ENCODE measurements at regions not wholly inside any gene's neighbourhood (a gene's known extent, or its start where the extent isn't known, plus 50 kb on each side); places are given as distances from the start of the nearest gene placed in this dataset.

DNA sequence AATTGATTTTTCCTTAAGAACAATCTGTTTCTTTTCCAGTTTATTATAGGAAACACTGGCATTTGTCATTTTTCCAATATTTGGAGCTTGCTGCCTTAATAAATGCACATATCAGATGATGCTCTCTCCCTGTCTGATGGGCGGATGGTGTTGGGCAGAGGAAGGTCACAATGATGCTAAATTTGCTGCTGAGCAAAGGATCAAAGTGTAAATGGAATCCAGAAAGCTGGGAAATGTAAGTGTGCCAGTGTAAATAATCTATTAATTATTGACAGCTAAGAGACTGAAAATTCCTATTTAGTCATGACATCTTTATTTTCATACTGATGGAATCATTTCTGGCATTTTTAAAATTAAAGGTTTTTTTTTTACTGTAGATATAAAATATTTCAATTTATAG lies 243.2 kb downstream of the PTBP2 start:
- no peak for DNase-seq (ENCODE audit: low read depth)

DNA sequence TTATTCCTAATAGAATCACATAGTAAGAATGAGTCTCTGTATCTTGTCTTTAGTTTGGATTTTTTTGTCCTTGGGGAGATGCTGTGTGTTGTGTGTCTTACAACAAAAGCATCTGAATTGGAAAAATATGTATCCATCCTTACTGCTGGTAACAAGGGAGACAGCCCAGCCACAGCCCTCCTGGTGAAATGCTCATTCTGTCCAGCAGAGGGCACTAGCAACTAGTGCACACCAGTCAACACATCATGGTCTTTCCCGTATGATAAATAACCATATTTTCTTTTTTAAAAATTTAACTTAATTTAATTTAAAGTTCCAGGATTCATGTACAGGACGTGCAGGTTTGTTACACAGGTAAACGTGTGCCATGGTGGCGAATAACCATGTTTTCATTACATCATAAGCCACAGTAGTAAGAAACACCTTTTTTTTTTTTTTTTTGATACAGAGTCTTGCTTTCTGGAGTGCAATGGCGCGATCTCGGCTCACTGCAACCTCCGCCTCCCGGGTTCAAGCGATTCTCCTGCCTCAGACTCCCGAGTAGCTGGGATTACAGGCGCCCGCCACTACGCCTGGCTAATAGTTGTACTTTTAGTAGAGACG lies 245.1 kb downstream of the PTBP2 start:
- peak; percentile 85 for DNase-seq (ENCODE audit: low read depth)

DNA sequence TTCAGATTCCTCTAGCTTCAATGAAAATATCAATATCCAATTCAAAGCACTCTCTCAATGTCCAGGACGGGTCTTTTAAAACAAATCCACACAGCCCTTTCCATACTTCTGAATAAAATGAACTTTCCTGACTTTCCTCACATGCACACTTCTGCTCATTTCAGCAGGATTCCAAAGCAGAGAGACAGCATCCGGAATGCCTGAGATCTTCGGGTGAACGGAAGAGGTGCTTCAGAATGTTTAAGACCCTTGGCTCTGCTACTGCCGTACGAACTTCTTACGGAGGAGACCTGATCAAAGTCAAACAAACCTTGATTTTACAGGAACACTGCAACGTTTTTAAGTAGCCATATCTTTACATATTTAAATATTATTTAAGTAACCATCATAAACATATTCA lies 245.7 kb downstream of the PTBP2 start:
- no peak for DNase-seq (ENCODE audit: low read depth)

DNA sequence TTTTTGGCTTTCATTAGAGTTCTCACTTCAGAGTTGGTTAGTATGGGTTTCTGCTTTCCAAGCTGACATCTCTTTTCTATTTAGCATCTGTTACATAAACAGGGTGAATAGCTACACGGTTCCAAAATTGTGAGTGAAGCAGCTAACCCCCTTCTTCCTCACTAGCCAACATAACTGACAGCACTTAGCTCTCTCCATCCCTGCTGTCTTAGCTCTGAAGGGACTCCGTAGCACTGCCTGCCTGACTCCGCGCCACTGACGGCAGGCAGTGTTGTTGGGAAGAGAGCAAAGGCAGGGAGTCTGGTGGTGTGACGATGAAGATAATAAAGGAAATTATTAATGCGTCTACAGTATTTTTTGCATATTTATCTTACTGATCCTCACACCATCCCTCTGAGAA lies 247.0 kb downstream of the PTBP2 start:
- no peak for DNase-seq (ENCODE audit: low read depth)

DNA sequence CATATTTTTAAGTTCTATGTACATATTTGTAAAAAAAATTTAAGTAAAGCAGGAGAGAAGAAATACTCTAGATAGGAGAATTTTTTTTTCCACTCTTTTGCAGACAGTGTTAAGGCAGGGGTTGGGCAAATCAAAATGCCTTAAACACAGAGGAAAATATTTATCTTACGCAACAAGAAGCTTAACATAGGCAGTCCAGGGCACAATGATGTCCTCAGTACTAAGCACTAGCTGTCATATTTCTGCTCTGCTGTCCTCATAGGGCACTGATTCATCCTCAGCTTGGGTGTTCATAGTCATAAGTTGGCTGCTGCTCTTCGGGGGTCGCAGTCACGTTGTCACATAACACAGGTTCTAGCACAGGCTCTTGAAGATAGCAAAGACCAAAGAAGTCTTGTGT lies 247.4 kb downstream of the PTBP2 start:
- no peak for DNase-seq (ENCODE audit: low read depth)

DNA sequence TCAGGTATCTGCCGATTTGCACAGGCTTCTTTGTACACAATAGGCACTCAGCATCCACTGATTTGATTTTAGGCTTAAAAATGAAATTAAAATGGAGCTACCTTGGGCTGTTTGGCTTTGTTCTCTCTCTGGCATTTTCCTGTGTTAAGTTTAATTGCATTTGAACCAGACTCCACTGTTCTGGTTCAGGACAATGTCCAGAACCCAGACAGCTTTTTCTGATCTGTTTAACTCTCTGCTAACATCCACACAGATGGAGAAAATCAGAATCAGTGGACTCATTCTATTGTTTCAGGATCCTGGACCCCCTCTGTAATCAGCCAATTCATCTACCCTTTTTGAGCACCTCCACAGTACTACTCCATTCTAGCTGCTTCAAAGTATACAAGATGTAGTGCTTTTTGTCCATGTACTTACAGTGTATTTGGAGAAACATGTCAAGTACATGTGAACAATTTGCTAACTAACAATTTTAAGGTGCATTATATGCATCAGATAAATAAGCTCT lies 248.1 kb downstream of the PTBP2 start:
- no peak for DNase-seq (ENCODE audit: low read depth)

DNA sequence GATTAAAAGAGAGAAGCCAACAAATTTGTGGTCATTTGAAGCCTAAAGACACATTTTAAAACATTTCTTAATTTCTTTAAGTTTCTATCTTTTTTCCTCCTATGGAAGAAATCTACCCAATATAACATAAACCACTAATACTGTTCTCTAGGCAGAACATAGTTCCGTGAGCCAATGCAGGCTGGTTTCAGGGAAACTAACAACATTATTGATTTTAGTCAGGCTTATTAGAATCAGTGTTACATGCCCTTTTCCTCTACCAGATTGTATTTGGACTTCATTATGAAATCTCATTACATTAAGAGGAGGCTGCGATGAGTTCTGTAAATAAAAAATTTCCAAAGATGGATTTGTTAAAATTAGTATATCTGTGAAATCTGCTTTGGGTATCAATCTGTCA lies 249.9 kb downstream of the PTBP2 start:
- no peak for DNase-seq (ENCODE audit: low read depth)

DNA sequence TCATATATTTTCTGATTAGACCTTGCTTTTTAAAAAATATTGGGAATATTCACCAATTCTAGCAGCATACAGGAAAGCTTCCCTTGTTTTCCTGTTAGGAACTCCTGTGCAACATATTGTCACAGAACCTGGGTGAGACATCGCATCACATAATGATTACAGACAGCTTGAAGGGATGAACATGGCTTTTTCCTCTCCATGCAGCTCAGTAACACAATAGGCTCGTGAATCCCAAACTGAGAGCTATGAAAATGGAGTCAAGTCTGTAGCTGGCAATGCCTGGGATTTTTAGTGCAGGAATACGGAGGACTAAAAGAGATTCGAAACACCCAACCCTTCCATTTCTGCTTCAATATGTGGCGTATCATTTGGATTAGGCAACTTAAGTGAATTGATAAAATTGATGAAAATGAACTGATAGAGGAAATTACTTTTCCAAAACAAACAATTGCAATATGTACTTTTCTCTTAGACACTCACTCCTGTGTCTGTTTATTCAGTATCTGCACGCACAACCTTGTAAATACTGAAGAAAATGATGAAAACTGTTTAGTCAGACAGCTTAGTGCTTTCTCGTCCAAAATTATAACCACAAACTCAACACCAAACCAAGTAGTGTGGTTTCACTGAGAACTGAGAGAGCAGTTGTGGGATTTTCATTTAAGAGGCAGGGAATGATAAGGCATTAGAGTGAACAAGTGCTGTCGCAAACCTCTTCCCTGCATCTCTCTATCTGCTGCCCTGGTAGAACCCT lies 250.4 kb downstream of the PTBP2 start:
- DNase-seq (ENCODE audit: low read depth), result no peak

DNA sequence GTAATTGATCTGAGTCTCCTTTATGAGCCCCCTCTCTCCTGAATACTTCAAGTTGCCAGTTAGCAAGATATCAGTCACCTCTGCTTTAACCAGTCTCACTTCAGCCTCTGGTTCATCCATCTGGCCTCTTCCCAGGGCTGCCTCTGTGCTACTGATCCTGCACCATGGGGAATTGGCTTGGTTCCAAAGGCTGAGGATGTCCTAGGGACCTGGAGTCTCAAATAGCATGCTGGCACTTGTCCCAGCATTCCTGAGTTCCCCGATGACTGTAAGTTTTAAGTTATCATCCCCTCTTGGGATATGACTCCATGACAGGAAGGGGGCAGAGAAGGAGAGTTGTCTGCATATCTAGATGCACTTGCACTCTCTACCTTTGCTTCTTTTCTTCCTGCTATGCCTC lies 252.0 kb downstream of the PTBP2 start:
- peak; percentile 62 for DNase-seq (ENCODE audit: low read depth)

DNA sequence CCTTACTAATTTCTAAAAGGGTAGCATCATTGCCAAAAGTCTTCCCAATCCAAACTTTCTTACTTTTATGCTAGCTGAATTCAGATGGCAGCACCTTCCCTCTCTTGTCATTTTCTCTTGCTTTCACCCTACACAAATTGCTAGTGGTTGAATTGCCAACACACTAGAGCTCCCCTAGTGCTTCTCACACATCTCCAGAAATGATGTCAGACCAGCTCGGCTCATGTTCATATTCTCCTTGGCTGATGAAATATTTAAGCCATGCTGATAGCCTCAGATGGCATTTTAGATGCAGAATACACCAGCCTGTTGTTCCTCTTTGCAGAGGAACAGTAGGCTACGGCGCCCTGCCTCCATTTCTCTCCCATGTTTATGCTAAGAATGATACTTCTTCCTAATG lies 256.9 kb downstream of the PTBP2 start:
- DNase-seq (ENCODE audit: low read depth), result no peak

DNA sequence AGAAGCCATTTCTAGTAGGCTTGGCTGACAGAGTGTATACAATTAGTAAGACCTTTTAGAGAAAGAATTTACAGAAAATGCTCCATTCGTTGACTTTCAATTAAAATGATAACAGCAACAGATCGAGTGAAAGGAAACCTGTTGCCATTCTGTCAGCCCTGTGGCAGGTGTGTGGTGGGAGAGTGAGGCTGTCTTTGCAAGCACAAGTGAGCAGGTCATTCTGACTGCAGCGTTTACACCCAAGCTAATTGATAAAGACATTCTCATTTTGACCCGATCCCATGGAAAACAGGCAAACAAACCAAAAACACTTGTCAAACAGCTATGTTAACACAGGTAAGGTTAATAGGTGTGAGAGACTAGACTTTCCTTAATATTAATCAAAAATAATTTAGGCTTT lies 257.3 kb downstream of the PTBP2 start:
- DNase-seq (ENCODE audit: low read depth), result no peak

DNA sequence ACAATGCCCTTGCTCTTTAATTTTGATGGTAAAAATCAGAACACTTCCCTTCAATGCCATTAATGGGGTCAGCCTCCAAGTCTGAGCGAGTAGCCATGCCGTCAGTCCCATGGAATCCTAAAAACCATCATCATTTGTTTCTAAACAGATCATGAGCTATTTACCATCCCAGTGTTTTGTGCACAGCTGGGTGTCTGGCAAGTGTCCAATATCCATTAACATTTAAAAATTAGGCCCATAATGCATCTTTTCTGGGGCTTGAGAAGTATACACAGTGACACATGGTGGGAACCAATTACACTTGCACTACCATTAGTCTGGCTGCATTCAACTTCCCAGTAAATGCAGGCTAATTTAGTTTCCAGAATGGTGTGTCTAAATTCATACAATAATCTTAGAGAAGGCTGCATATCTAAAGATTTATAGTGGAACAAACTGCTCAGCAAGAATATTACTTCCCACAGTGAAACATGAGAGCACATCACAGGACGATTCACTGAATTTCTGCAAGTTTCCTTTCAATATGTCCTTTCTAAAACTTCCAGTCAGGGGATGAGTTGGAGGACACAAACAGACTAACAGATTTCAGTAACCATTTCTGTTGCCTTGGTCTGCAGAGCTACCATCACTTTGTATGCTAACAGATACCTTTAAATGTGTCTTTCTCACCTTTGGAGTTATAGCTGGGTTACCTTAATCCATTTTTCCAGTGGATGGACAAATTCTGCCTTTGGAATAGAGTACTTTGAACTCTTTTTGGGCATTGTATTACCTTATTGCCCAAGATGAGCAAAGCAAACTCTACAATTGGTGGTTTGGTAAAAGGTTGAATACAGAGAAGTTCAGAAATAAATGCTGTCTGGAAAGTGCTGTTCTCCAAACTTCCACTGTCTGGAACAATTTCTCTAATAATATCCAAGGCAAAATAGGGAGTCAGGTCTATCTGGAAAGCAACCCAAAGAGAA lies 258.0 kb downstream of the PTBP2 start:
- peak; percentile 18 for DNase-seq (ENCODE audit: low read depth)

DNA sequence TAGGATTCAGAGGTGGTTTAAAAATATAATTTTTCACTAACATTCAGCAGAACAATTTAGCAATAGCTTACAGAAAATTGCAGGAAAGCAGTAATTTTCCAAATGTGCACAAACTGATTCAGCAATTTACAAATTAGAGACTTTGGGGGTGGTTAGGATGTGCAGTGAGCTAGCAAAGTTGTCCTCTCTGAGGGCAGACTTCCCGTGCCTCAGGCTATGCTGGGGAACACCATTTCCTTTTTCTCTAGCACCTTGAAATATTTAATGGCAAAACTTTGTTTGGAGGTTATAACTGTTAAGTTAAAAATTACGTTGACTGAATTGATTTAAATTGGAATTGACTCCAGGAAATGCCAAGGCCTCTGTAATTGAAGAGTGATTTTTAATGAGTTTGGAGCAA lies 258.9 kb downstream of the PTBP2 start:
- no peak for DNase-seq (ENCODE audit: low read depth)

DNA sequence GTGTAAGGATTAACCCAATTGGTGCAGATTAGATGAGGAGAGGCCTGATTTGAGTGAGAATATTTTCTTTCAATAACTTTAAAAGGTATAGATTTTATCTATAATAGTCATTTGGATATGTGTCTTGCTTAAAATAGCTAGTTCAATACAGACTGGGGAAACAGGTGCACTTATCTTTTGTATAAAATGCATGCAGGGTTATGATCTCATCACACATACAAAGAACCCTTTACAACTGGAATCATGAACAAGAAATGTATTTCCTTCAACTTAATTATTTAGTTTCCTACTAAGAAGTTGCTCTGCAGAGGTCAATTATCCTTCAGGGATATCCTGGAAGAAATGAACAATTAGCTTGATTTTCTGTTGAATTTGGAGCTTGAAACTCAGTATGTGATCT lies 259.6 kb downstream of the PTBP2 start:
- no peak for DNase-seq (ENCODE audit: low read depth)

DNA sequence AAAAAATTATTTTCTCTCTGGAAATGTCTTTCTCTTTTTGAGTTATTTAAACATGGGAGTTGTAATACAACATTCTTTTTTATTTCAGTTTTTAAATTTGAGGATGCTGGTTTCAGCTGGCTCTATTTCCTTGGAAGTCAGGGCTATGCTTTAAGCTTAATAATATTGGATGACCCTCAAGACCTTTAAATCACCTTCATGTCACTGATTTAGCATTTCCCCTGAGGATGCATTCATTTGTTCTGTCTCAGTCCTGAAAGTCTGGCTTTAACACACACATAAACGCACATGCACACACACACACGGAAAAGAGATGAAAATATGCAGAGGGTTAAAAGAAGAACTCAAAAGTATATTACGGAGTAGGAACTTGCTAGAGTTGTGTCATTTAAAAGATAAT lies 260.5 kb downstream of the PTBP2 start:
- DNase-seq (ENCODE audit: low read depth), result no peak

DNA sequence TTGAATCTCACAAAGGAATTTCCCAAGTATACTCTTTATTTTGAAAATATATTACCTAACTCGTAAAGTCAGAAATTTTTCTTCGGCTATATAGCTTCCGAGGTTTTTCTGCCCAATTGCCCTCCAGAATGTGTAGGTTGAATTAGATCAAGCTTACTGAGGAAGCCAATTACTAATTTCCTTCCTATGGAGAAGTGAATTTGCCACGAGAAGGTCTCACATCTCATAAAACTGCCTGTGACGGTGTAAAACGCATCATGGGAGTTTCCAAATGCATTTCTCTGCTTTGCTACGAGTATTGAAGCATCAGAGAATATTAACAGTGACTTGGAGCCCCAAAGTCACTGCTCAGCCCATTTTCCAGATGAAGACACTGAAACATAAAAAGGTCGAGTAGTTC lies 262.3 kb downstream of the PTBP2 start:
- DNase-seq (ENCODE audit: low read depth), result no peak

DNA sequence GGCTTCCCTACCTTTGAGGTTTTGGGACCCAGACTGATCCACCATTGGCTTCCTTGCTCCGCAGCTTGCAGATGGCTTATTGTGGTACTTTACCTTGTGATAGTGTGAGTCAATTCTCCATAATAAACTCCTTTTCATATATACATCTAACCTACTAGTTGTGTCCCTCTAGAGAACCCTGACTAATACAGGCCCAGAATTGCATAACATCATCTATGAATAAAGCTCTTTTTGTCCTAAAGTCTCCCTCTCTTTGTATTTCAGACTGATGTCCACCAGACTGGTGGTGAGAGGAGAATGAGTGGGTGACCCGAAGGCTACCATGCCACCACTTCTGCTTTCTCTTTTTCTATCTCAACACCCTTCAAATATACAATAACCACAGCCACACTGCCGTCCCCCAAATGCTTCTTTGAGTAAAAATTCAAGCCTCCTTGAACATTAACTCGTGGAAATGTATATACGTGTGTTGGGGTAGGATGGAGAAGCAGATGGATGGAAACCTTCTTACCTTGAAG lies 265.7 kb downstream of the PTBP2 start:
- no peak for DNase-seq (ENCODE audit: low read depth)

DNA sequence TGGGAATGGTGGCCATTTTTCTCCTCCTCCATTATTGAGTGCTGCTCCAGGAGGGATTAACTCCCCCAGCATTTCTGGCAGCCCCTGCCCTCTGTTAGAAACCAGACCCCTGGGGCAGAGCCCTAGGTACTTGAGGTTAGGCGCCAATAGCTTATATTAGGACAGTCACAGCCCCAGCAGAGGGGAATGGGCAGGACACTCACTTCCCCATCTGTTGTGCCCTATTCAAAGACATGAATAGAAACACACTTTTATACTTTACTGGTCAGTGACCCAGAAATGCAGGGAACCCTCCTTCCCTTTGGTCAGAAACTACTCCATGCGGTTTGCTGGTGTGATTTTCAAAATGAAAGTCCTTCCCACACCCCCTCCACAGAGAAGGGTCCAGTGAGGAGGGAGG lies 267.7 kb downstream of the PTBP2 start:
- DNase-seq (ENCODE audit: low read depth), result no peak

DNA sequence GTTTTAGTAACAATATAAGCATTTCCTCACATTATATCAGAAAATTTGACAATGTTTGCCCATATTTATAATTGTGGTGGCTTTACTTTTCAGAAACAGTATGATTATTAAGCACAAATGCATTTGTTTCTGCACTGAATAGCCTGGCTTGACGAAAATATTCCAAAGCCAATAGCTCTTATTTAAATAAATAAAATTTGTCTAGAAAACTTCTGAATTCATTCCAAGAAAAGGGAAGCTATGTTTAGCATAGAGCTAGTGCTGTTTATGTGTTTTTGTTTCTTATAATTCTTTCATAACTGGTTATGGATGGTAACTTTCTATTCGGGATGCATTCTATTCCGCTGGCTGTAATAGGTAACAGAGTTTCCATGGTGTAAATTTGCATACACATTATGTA lies 268.6 kb downstream of the PTBP2 start:
- DNase-seq (ENCODE audit: low read depth), result no peak

DNA sequence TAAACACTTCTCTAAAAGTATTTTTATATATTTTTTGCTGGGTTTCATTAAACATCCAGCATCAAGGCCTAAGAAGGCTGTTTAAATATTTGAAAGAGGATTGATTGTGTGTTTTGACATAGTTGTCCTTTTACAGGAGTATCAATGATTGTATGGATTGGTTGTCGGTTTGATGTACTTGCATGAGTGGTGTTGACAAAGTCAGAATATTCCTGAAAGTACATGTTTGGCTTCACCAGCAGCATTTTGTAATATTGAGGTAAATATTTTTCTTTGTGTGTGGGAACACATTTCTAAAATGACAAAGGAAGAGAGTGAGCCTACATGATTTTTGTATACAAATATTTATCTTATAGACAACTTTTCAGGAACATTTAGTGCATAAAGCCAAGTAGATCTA lies 269.7 kb downstream of the PTBP2 start:
- DNase-seq (ENCODE audit: low read depth), result no peak

DNA sequence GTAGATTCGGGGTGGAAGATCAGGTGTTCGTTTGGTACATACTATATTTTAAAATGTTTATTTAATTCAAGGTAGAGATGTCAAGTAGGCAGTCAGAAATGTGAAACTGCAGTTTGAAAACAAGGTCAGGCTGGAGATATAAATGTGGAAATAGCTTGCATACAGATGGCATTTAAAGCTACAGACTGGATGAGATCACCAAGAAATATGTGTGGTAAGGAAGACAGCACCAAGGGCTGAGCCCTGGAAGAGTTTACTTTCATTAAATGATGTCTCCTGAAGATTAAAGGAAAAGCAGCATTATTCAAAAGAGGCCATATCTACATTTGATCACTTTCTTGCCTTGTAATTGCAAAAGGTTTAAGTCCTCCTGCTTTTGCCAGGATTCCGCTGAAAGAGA lies 271.3 kb downstream of the PTBP2 start:
- DNase-seq (ENCODE audit: low read depth), result no peak

DNA sequence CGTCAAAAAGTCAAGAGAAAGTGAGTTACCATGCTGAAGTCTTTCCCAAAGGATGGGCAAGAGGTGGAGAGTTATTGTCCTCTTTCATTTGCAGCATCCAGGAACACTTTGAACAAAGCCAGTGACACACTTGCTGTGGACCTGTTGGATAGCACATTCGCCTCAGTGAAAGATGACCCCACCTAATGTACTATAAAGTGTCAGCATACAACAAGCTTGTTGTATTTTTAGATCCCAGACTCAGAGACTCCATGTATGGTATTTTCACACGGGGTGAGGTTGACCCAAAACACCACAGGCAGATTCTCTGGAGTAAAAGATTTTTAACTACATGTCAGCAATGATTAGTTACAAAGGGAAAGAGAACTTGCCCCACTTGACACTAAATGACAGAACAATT lies 273.8 kb downstream of the PTBP2 start:
- no peak for DNase-seq (ENCODE audit: low read depth)
